ENCODE measurements at regions not wholly inside any gene's neighbourhood (a gene's known extent, or its start where the extent isn't known, plus 50 kb on each side); places are given as distances from the start of the nearest gene placed in this dataset.

DNA sequence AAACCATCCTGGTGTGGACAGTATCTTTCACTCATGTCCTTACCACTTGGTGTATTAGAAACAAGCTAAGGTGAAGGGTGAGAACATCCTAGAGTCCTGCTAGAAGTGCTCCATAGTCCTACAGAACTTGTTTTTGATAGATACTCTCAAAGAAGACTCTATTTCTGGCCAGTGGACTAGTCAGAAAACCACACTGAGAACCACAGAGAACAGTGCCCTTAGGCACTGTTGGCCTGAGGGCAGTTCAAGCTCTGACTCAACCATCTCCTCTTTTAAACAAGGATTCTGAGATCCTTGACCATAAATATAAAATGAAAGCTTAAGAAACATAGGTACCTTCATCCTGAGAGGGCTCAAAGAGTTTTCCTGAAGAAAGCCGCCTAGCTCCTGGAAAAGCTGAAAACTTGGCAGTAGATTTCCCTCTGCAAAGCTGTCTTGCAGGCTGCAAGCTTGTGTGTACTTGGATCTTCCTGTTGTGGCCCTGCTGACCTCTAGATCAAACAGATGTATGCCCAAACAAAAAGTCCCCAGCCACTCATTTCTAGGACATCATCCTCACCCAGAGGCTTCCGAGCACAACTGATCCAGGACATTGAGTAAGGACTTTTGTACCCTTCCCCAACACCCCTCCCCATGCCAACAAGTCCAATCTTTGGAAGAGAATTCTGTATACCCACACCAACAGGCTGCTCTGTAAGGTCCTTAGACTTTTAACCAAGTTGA lies 111.6 kb upstream of the CXCL13 start:
- no peaks in the 10 kb centered on the region for H3K36me3 ChIP-seq (ENCODE audit: insufficient read depth, low read length)
- TF ChIP-seq EZH2phosphoT487 (IDR thresholded peaks at IDR 0.05; ENCODE audit: borderline replicate concordance), result no peak
- TF ChIP-seq, protein P1, sequence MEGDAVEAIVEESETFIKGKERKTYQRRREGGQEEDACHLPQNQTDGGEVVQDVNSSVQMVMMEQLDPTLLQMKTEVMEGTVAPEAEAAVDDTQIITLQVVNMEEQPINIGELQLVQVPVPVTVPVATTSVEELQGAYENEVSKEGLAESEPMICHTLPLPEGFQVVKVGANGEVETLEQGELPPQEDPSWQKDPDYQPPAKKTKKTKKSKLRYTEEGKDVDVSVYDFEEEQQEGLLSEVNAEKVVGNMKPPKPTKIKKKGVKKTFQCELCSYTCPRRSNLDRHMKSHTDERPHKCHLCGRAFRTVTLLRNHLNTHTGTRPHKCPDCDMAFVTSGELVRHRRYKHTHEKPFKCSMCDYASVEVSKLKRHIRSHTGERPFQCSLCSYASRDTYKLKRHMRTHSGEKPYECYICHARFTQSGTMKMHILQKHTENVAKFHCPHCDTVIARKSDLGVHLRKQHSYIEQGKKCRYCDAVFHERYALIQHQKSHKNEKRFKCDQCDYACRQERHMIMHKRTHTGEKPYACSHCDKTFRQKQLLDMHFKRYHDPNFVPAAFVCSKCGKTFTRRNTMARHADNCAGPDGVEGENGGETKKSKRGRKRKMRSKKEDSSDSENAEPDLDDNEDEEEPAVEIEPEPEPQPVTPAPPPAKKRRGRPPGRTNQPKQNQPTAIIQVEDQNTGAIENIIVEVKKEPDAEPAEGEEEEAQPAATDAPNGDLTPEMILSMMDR (conservative IDR thresholded peaks at IDR 0.05; ENCODE audit: low read length), result no peak
- H3K4me3 ChIP-seq (ENCODE audit: low read length, poor library complexity, severe bottlenecking), result no peak overlapping the region
- H3K9me3 ChIP-seq (ENCODE audit: insufficient read depth, low read depth, low read length), result no peaks in the 10 kb centered on the region
- H3K9ac ChIP-seq (ENCODE audit: low read depth, low read length, poor library complexity, severe bottlenecking), result no peak overlapping the region
- no peaks in the 10 kb centered on the region for H3K9me2 ChIP-seq (replicated peaks; ENCODE audit: low read depth, low read length)
- no peak overlapping the region for H3K4me2 ChIP-seq (ENCODE audit: low read depth, low read length, poor library complexity, severe bottlenecking)
- peaks cover 6% of the 10 kb centered on the region for H3K4me1 ChIP-seq (ENCODE audit: insufficient read depth, low read length, poor library complexity, severe bottlenecking)
- no peaks in the 10 kb centered on the region for H3K79me2 ChIP-seq (ENCODE audit: insufficient read depth, low read length)
- H4K20me1 ChIP-seq (ENCODE audit: insufficient read depth, low read length, poor library complexity, severe bottlenecking), result no peaks in the 10 kb centered on the region
- no peak overlapping the region for H2AFZ ChIP-seq (ENCODE audit: low read length)
- no peaks in the 10 kb centered on the region for H3K27me3 ChIP-seq (ENCODE audit: insufficient read depth, low read length, poor library complexity, severe bottlenecking)
- H3F3A ChIP-seq (ENCODE audit: low read depth), result no peaks in the 10 kb centered on the region

GRCh38 chr4:77496457-77496856 lies 109.2 kb upstream of the CXCL13 start:
- H3K36me3 ChIP-seq (ENCODE audit: insufficient read depth, low read length), result no peaks in the 10 kb centered on the region
- no peak overlapping the region for H3K4me2 ChIP-seq (ENCODE audit: low read depth, low read length, poor library complexity, severe bottlenecking)
- TF ChIP-seq EZH2phosphoT487 (IDR thresholded peaks at IDR 0.05; ENCODE audit: borderline replicate concordance), result no peak
- TF ChIP-seq, protein P1 (conservative IDR thresholded peaks at IDR 0.05; ENCODE audit: low read length), result no peak
- H3K27me3 ChIP-seq (ENCODE audit: insufficient read depth, low read length, poor library complexity, severe bottlenecking), result no peaks in the 10 kb centered on the region
- H3K4me1 ChIP-seq (ENCODE audit: insufficient read depth, low read length, poor library complexity, severe bottlenecking), result peaks cover 6% of the 10 kb centered on the region
- H4K20me1 ChIP-seq (ENCODE audit: insufficient read depth, low read length, poor library complexity, severe bottlenecking), result no peaks in the 10 kb centered on the region
- H3F3A ChIP-seq (ENCODE audit: low read depth), result no peaks in the 10 kb centered on the region
- H3K9me2 ChIP-seq (replicated peaks; ENCODE audit: low read depth, low read length), result no peaks in the 10 kb centered on the region
- no peaks in the 10 kb centered on the region for H3K79me2 ChIP-seq (ENCODE audit: insufficient read depth, low read length)
- H3K4me3 ChIP-seq (ENCODE audit: low read length, poor library complexity, severe bottlenecking), result no peak overlapping the region
- H3K9me3 ChIP-seq (ENCODE audit: insufficient read depth, low read depth, low read length), result no peaks in the 10 kb centered on the region
- no peak overlapping the region for H2AFZ ChIP-seq (ENCODE audit: low read length)
- H3K9ac ChIP-seq (ENCODE audit: low read depth, low read length, poor library complexity, severe bottlenecking), result no peak overlapping the region

- TF ChIP-seq, protein P1 (conservative IDR thresholded peaks at IDR 0.05; ENCODE audit: low read length), result no peak
- TF ChIP-seq EZH2phosphoT487 (IDR thresholded peaks at IDR 0.05; ENCODE audit: borderline replicate concordance), result no peak
These were observed 104.8 kb upstream of the CXCL13 start for GRCh38 chr4:77500801-77501200.

More at GRCh38 chr4:77500801-77501200, 104.8 kb upstream of the CXCL13 start:
- Histone ChIP-seq H3K4me3 (ENCODE audit: low read length, poor library complexity, severe bottlenecking) (no peak overlapping the region), H4K20me1 (ENCODE audit: insufficient read depth, low read length, poor library complexity, severe bottlenecking) (no peaks in the 10 kb centered on the region), H3K9me2 (replicated peaks; ENCODE audit: low read depth, low read length) (no peaks in the 10 kb centered on the region), H3K79me2 (ENCODE audit: insufficient read depth, low read length) (no peaks in the 10 kb centered on the region), H2AFZ (ENCODE audit: low read length) (no peak overlapping the region), H3K4me2 (ENCODE audit: low read depth, low read length, poor library complexity, severe bottlenecking) (no peak overlapping the region), H3K27me3 (ENCODE audit: insufficient read depth, low read length, poor library complexity, severe bottlenecking) (no peaks in the 10 kb centered on the region), H3F3A (ENCODE audit: low read depth) (no peaks in the 10 kb centered on the region), H3K9ac (ENCODE audit: low read depth, low read length, poor library complexity, severe bottlenecking) (no peak overlapping the region), H3K36me3 (ENCODE audit: insufficient read depth, low read length) (no peaks in the 10 kb centered on the region), H3K9me3 (ENCODE audit: insufficient read depth, low read depth, low read length) (no peaks in the 10 kb centered on the region), H3K4me1 (ENCODE audit: insufficient read depth, low read length, poor library complexity, severe bottlenecking) (peaks cover 6% of the 10 kb centered on the region)

Measured in Loucy (cell line).